ENCODE measurements at regions not wholly inside any gene's neighbourhood (a gene's known extent, or its start where the extent isn't known, plus 50 kb on each side); places are given as distances from the start of the nearest gene placed in this dataset.

- no peak for DNase-seq (ENCODE audit: low read depth)
- TF ChIP-seq, protein P1, sequence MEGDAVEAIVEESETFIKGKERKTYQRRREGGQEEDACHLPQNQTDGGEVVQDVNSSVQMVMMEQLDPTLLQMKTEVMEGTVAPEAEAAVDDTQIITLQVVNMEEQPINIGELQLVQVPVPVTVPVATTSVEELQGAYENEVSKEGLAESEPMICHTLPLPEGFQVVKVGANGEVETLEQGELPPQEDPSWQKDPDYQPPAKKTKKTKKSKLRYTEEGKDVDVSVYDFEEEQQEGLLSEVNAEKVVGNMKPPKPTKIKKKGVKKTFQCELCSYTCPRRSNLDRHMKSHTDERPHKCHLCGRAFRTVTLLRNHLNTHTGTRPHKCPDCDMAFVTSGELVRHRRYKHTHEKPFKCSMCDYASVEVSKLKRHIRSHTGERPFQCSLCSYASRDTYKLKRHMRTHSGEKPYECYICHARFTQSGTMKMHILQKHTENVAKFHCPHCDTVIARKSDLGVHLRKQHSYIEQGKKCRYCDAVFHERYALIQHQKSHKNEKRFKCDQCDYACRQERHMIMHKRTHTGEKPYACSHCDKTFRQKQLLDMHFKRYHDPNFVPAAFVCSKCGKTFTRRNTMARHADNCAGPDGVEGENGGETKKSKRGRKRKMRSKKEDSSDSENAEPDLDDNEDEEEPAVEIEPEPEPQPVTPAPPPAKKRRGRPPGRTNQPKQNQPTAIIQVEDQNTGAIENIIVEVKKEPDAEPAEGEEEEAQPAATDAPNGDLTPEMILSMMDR (IDR thresholded peaks at IDR 0.05; ENCODE audit: control insufficient read depth, insufficient read depth, low read depth, low read length, missing control alignments): no peak
- no peak overlapping the region for H3K4me3 ChIP-seq (ENCODE audit: control insufficient read depth, low read depth, low read length)
Observed at GRCh38 chr3:161744366-161744765, 247.8 kb downstream of the OTOL1 start.

DNA sequence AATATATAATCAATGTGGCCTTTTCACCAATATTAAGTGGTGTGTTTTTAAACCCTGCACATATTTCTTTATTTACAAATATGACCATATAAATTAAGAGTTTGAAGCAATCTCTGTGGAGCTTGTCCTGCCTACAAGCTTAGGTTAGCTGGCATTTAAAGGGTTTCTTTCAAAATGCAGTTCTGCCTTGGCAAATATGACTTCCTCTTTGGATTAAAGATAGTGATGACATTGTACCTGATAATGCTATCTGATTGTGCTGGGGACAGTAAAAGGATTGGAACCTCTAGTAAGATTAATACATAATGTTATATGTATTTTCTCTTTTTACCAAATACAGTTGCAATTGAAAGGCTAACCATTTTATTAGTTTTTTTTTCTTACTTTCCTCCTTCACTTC lies 249.1 kb downstream of the OTOL1 start:
- TF ChIP-seq, protein P1 (IDR thresholded peaks at IDR 0.05; ENCODE audit: control insufficient read depth, insufficient read depth, low read depth, low read length, missing control alignments): no peak
- no peak for DNase-seq (ENCODE audit: low read depth)

DNA sequence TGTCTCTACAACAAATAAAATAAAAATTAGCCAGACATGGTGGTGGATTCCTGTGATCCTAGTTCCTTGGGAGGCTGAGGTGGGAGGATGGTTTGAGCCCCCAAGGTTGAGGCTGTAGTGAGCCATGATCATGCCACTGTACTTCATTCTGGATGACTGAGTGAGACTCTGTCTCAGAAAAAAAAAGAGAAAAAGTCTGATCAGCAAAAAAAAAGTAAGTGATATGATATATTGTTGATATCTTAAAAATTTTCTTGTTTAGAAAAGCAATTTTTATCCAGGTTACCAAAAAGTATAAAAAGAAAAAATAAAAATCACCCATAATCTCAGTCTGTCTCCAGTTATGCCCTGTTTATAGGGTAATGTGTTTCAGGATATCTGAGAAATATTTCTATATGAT lies 251.4 kb downstream of the OTOL1 start:
- no peak for DNase-seq (ENCODE audit: low read depth)
- H3K4me3 ChIP-seq (ENCODE audit: control insufficient read depth, low read depth, low read length): no peak overlapping the region
- TF ChIP-seq, protein P1 (IDR thresholded peaks at IDR 0.05; ENCODE audit: control insufficient read depth, insufficient read depth, low read depth, low read length, missing control alignments): no peak

More for the DNA sequence above, 249.1 kb downstream of the OTOL1 start:
- H3K4me3 ChIP-seq (ENCODE audit: control insufficient read depth, low read depth, low read length): no peak overlapping the region

- TF ChIP-seq, protein P1 (IDR thresholded peaks at IDR 0.05; ENCODE audit: control insufficient read depth, insufficient read depth, low read depth, low read length, missing control alignments): no peak
- DNase-seq (ENCODE audit: low read depth): no peak
- no peak overlapping the region for H3K4me3 ChIP-seq (ENCODE audit: control insufficient read depth, low read depth, low read length)
Observed at GRCh38 chr3:161754420-161755053, 257.9 kb downstream of the OTOL1 start.

DNA sequence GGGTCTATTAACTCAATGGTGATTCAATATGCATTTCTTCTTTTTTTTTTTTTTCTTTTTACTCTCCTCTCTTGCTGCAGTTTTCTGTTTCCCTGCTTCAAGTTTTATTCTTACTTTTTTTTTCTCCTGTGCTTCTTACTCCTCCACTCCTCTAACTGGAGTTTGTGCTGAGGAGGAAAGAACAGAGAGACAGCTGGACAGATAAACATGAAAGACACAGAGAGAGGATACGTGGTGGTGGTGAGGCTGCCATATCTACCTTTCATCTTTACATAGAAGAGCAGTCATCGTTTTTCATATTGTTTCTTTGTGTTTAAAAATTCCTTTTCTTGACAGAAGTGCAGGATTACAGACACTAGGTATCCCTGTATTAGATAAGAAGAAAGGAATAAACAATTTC lies 262.8 kb downstream of the OTOL1 start:
- no peak for DNase-seq (ENCODE audit: low read depth)
- TF ChIP-seq, protein P1 (IDR thresholded peaks at IDR 0.05; ENCODE audit: control insufficient read depth, insufficient read depth, low read depth, low read length, missing control alignments): no peak
- H3K4me3 ChIP-seq (ENCODE audit: control insufficient read depth, low read depth, low read length): no peak overlapping the region

GRCh38 chr3:161766331-161766730 lies 269.7 kb downstream of the OTOL1 start:
- no peak for DNase-seq (ENCODE audit: low read depth)
- TF ChIP-seq, protein P1 (IDR thresholded peaks at IDR 0.05; ENCODE audit: control insufficient read depth, insufficient read depth, low read depth, low read length, missing control alignments): no peak
- no peak overlapping the region for H3K4me3 ChIP-seq (ENCODE audit: control insufficient read depth, low read depth, low read length)
